ENCODE measurements at regions not wholly inside any gene's neighbourhood (a gene's known extent, or its start where the extent isn't known, plus 50 kb on each side); places are given as distances from the start of the nearest gene placed in this dataset.

- Histone ChIP-seq H4K20me1 (replicated peaks; ENCODE audit: insufficient read depth) (no peaks in the 10 kb centered on the region), H2AFZ (no peak overlapping the region), H3K27ac (ENCODE audit: low read depth) (no peak overlapping the region), H3K79me2 (replicated peaks; ENCODE audit: insufficient read depth) (no peaks in the 10 kb centered on the region), H3K4me3 (no peak overlapping the region), H3F3A (replicated peaks; ENCODE audit: low read depth) (no peaks in the 10 kb centered on the region), H3K4me1 (ENCODE audit: insufficient read depth) (peaks cover 7% of the 10 kb centered on the region), H3K9me2 (ENCODE audit: insufficient read depth) (no peaks in the 10 kb centered on the region; the same call in 1 of the 2 replicates), H3K27me3 (ENCODE audit: insufficient read depth) (no peaks in the 10 kb centered on the region), H3K36me3 (ENCODE audit: insufficient read depth) (no peaks in the 10 kb centered on the region; the same call in 1 of the 2 replicates), H3K4me2 (no peak overlapping the region)
- H3K27me3 Mint-ChIP-seq (ENCODE audit: insufficient read depth, low read depth, poor library complexity), result peaks cover 9% of the 10 kb centered on the region
- H3K4me3 Mint-ChIP-seq, result no peak overlapping the region
- TF ChIP-seq EZH2 (IDR thresholded peaks at IDR 0.05; ENCODE audit: low read depth, unreplicated experiment) (no peak), ZNF114 (CRISPR knock-in tag; IDR thresholded peaks at IDR 0.05) (no peak), STAT1 (IDR thresholded peaks at IDR 0.05; ENCODE audit: unreplicated experiment) (no peak), POLR2AphosphoS5 (IDR thresholded peaks at IDR 0.05; ENCODE audit: low read depth) (no peak), CTCF (conservative IDR thresholded peaks at IDR 0.05; ENCODE audit: low read depth in 2 of 2) (no peak)
- H3K4me1 Mint-ChIP-seq, result no peaks in the 10 kb centered on the region
- ATAC-seq (no peak), DNase-seq (ENCODE audit: low spot score) (no peak)
- H3K27ac Mint-ChIP-seq, result no peak overlapping the region
- H3K9me3 Mint-ChIP-seq, result peaks cover 95% of the 10 kb centered on the region
- H3K36me3 Mint-ChIP-seq (ENCODE audit: low read depth), result peaks cover 46% of the 10 kb centered on the region
These were observed 855.0 kb upstream of the TMEM132C start for GRCh38 chr12:127411981-127412380.

GRCh38 chr12:127412866-127413265, 854.1 kb upstream of the TMEM132C start:
- Histone ChIP-seq H3K4me1 (ENCODE audit: insufficient read depth) (peaks cover 7% of the 10 kb centered on the region), H4K20me1 (replicated peaks; ENCODE audit: insufficient read depth) (no peaks in the 10 kb centered on the region), H3K27me3 (ENCODE audit: insufficient read depth) (no peaks in the 10 kb centered on the region), H3K27ac (ENCODE audit: low read depth) (no peak overlapping the region), H3K36me3 (ENCODE audit: insufficient read depth) (no peaks in the 10 kb centered on the region; the same call in 1 of the 2 replicates), H3K4me2 (no peak overlapping the region), H3K79me2 (replicated peaks; ENCODE audit: insufficient read depth) (no peaks in the 10 kb centered on the region), H3K9me2 (ENCODE audit: insufficient read depth) (no peaks in the 10 kb centered on the region; the same call in 1 of the 2 replicates), H2AFZ (no peak overlapping the region), H3F3A (replicated peaks; ENCODE audit: low read depth) (no peaks in the 10 kb centered on the region), H3K4me3 (no peak overlapping the region)
- peaks cover 55% of the 10 kb centered on the region for H3K36me3 Mint-ChIP-seq (ENCODE audit: low read depth)
- no peak for DNase-seq (ENCODE audit: low spot score)
- no peaks in the 10 kb centered on the region for H3K4me1 Mint-ChIP-seq
- no peak for ATAC-seq
- H3K9me3 Mint-ChIP-seq, result peaks cover 98% of the 10 kb centered on the region
- H3K27ac Mint-ChIP-seq, result no peak overlapping the region
- no peak overlapping the region for H3K4me3 Mint-ChIP-seq
- peaks cover 12% of the 10 kb centered on the region for H3K27me3 Mint-ChIP-seq (ENCODE audit: insufficient read depth, low read depth, poor library complexity)
- TF ChIP-seq NANOG (IDR thresholded peaks at IDR 0.05; ENCODE audit: borderline replicate concordance) (no peak), STAT1 (IDR thresholded peaks at IDR 0.05; ENCODE audit: unreplicated experiment) (no peak), EZH2phosphoT487 (IDR thresholded peaks at IDR 0.05; ENCODE audit: unreplicated experiment) (no peak)

DNA sequence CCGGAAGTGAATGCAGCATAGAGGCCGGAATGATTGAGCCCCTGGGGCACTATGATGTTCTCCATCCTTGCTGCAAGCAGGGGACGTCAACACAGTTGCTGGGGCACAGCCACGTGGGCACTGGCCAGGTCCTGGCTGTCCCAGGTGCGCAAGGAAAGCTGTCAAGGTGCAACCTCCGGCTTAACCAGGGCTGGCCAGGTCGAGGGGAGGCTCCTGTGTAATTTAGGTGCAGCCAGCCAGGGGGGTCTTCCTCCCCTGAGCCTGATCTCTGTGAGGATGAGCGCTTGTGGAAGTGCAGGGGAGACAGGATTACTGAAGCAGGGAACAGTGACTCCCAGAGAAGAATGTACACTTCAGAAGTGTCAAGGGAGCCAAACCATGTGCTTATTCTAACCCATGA, 852.8 kb upstream of the TMEM132C start:
- no peaks in the 10 kb centered on the region for H3F3A ChIP-seq (replicated peaks; ENCODE audit: low read depth)
- Mint-ChIP-seq H3K27me3 (ENCODE audit: insufficient read depth, low read depth, poor library complexity) (peaks cover 12% of the 10 kb centered on the region), H3K4me1 (no peaks in the 10 kb centered on the region), H3K27ac (no peak overlapping the region), H3K36me3 (ENCODE audit: low read depth) (peaks cover 61% of the 10 kb centered on the region), H3K4me3 (no peak overlapping the region), H3K9me3 (peaks cover 98% of the 10 kb centered on the region)
- no peaks in the 10 kb centered on the region for H3K27me3 ChIP-seq (ENCODE audit: insufficient read depth)
- no peak for DNase-seq (ENCODE audit: low spot score)
- H3K9me2 ChIP-seq (ENCODE audit: insufficient read depth), result no peaks in the 10 kb centered on the region; the same call in 1 of the 2 replicates
- H3K79me2 ChIP-seq (replicated peaks; ENCODE audit: insufficient read depth), result no peaks in the 10 kb centered on the region
- H3K4me3 ChIP-seq, result no peak overlapping the region
- H3K36me3 ChIP-seq (ENCODE audit: insufficient read depth), result no peaks in the 10 kb centered on the region; the same call in 1 of the 2 replicates
- H3K4me1 ChIP-seq (ENCODE audit: insufficient read depth), result peaks cover 7% of the 10 kb centered on the region
- H4K20me1 ChIP-seq (replicated peaks; ENCODE audit: insufficient read depth), result no peaks in the 10 kb centered on the region
- no peak for ATAC-seq
- no peak overlapping the region for H2AFZ ChIP-seq
- TF ChIP-seq POLR2AphosphoS5 (IDR thresholded peaks at IDR 0.05; ENCODE audit: low read depth) (no peak), NANOG (IDR thresholded peaks at IDR 0.05; ENCODE audit: borderline replicate concordance) (no peak), EZH2 (IDR thresholded peaks at IDR 0.05; ENCODE audit: low read depth, unreplicated experiment) (no peak), CTCF (conservative IDR thresholded peaks at IDR 0.05; ENCODE audit: low read depth in 2 of 2) (no peak), REST (IDR thresholded peaks at IDR 0.05; ENCODE audit: unreplicated experiment) (no peak), CREB1 (CRISPR knock-in tag; IDR thresholded peaks at IDR 0.05; ENCODE audit: low read depth) (no peak), STAT1 (IDR thresholded peaks at IDR 0.05; ENCODE audit: unreplicated experiment) (no peak), ZNF331 (CRISPR knock-in tag; IDR thresholded peaks at IDR 0.05; ENCODE audit: low read depth) (no peak), ZNF114 (CRISPR knock-in tag; IDR thresholded peaks at IDR 0.05) (no peak)
- no peak overlapping the region for H3K4me2 ChIP-seq
- no peak overlapping the region for H3K27ac ChIP-seq (ENCODE audit: low read depth)
